DND-41 (cell line): ENCODE measurements at regions not wholly inside any gene's neighbourhood (a gene's known extent, or its start where the extent isn't known, plus 50 kb on each side); places are given as distances from the start of the nearest gene placed in this dataset.

Experiments
- ATAC-seq: fragments of 200-7000 bp; cut with Tn5 transposase; 3 replicates; pipeline ENCODE4 v1.9.1; 2021; ENCODE audit warnings: low read depth; ENCODE audit not compliant: insufficient read depth
- DNase-seq: peaks from one replicate; pipeline ENCODE4 v3.0.0-alpha.2; 2020
- H2AFZ ChIP-seq: 2 replicates; pipeline ENCODE4 v1.6.0; 2012; ENCODE audit warnings: low read depth, low read length
- H3K27ac ChIP-seq: 2 replicates; pipeline ENCODE4 v1.5.1; 2012; ENCODE audit warnings: low read length, inconsistent platforms
- H3K27me3 ChIP-seq: fragments of 200-600 bp; sonication (generic); 2 replicates; pipeline ENCODE4 v1.6.0; 2012; ENCODE audit warnings: low read length, mild to moderate bottlenecking, inconsistent platforms; ENCODE audit not compliant: insufficient read depth, poor library complexity
- H3K36me3 ChIP-seq: 2 replicates; pipeline ENCODE4 v1.5.1; 2012; ENCODE audit warnings: low read length, inconsistent platforms; ENCODE audit not compliant: insufficient read depth
- H3K4me1 ChIP-seq: 2 replicates; pipeline ENCODE4 v1.5.1; 2012; ENCODE audit warnings: mild to moderate bottlenecking, low read length; ENCODE audit not compliant: insufficient read depth
- H3K4me2 ChIP-seq: 2 replicates; pipeline ENCODE4 v1.6.0; 2012; ENCODE audit warnings: mild to moderate bottlenecking, moderate library complexity, low read length, inconsistent platforms; ENCODE audit not compliant: insufficient read depth
- H3K4me3 ChIP-seq, 2 experiments: fragments of 200-600 bp in 1 of 2; shearing (Covaris generic) in 1 of 2; 2 replicates each; pipeline ENCODE4 v1.5.1; 2012 to 2016; ENCODE audit warnings: inconsistent platforms in 2 of 2, low read length in 2 of 2, mild to moderate bottlenecking in 2 of 2, low read depth in 1 of 2, moderate library complexity in 1 of 2
- H3K79me2 ChIP-seq: 2 replicates; pipeline ENCODE4 v1.6.0; 2012; ENCODE audit warnings: low read length, inconsistent platforms; ENCODE audit not compliant: insufficient read depth
- H3K9ac ChIP-seq: 2 replicates; pipeline ENCODE4 v1.6.0; 2012; ENCODE audit warnings: low read depth, mild to moderate bottlenecking, inconsistent platforms, low read length, moderate library complexity
- H3K9me3 ChIP-seq: 2 replicates; pipeline ENCODE4 v1.5.1; 2012; ENCODE audit warnings: low read length, moderate library complexity, mild to moderate bottlenecking, inconsistent platforms; ENCODE audit not compliant: insufficient read depth, severe bottlenecking
- H4K20me1 ChIP-seq: 2 replicates; pipeline ENCODE4 v1.6.0; 2012; ENCODE audit warnings: low read length; ENCODE audit not compliant: insufficient read depth
- CTCF ChIP-seq: IDR thresholded peaks from 2 replicates; pipeline ENCODE4 v1.5.1; 2012; ENCODE audit warnings: borderline replicate concordance, low read length, moderate library complexity, mild to moderate bottlenecking; ENCODE audit not compliant: poor library complexity, severe bottlenecking; ENCODE audit errors: extremely low read depth
- EZH2 ChIP-seq: IDR thresholded peaks from 3 replicates; pipeline ENCODE4 v1.6.1; 2012; ENCODE audit warnings: borderline replicate concordance, low read depth, mild to moderate bottlenecking, moderate library complexity, low read length, inconsistent platforms; ENCODE audit not compliant: severe bottlenecking

GRCh38 chr6:98044151-98044561, 761.1 kb upstream of the MMS22L start:
- Histone ChIP-seq H3K27me3 (no peaks in the 10 kb centered on the region), H3K79me2 (no peaks in the 10 kb centered on the region), H2AFZ (no peak overlapping the region), H3K9ac (no peak overlapping the region), H3K4me3 (no peak overlapping the region), H3K4me2 (no peak overlapping the region), H3K9me3 (no peaks in the 10 kb centered on the region), H4K20me1 (no peaks in the 10 kb centered on the region), H3K4me1 (no peaks in the 10 kb centered on the region), H3K36me3 (no peaks in the 10 kb centered on the region), H3K27ac (no peak overlapping the region)
- ATAC-seq, result no peak
- DNase-seq, result no peak
- no peak for TF ChIP-seq EZH2
- no peak for TF ChIP-seq CTCF

DNA sequence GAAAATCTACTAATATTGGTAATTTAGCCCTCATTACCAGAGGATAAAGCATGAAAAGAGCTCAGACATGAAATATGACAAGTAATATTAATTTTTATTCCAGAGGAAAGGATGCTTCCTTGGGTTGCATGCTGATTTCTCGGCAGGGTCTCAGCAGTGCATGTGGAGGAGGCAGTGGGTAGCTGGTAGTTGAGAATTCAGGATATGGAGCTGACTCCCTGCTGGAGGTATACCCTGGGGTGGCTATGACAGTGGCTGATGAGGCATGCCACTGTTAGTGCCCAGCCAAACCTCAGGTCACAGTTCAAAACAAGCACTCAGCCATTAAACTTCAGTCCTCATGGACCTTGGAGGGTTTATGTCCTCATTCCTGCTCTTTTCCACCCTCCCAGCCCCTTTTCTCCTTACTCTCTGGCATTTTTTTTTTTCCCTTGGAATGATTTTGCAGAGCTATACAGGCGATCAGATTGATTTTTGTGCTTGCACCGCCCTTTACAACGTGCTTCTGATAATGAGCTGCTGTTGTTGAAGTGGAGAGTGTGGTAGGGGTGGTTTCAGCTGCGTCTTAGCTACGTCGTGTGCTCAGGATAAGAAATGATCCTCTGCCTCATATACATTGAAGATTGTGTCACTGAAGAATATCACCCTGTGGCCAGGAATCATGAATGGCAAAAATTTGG, 761.9 kb upstream of the MMS22L start:
- H4K20me1 ChIP-seq, result no peaks in the 10 kb centered on the region
- H3K36me3 ChIP-seq, result no peaks in the 10 kb centered on the region
- ATAC-seq, result no peak
- no peak for DNase-seq
- no peaks in the 10 kb centered on the region for H3K27me3 ChIP-seq
- no peak overlapping the region for H3K9ac ChIP-seq
- H2AFZ ChIP-seq, result no peak overlapping the region
- no peaks in the 10 kb centered on the region for H3K79me2 ChIP-seq
- H3K4me1 ChIP-seq, result no peaks in the 10 kb centered on the region
- H3K27ac ChIP-seq, result no peak overlapping the region
- no peaks in the 10 kb centered on the region for H3K9me3 ChIP-seq
- H3K4me2 ChIP-seq, result no peak overlapping the region
- TF ChIP-seq EZH2 (no peak), CTCF (no peak)
- H3K4me3 ChIP-seq, result no peak overlapping the region

GRCh38 chr6:98047164-98047563, 764.1 kb upstream of the MMS22L start:
- Histone ChIP-seq H3K27me3 (no peaks in the 10 kb centered on the region), H3K4me1 (no peaks in the 10 kb centered on the region), H3K9me3 (no peaks in the 10 kb centered on the region), H3K27ac (no peak overlapping the region), H3K4me2 (no peak overlapping the region), H3K4me3 (no peak overlapping the region), H3K9ac (no peak overlapping the region), H3K79me2 (no peaks in the 10 kb centered on the region), H2AFZ (no peak overlapping the region), H3K36me3 (no peaks in the 10 kb centered on the region), H4K20me1 (no peaks in the 10 kb centered on the region)
- ATAC-seq, result no peak
- no peak for DNase-seq
- TF ChIP-seq CTCF (no peak), EZH2 (no peak)

DNA sequence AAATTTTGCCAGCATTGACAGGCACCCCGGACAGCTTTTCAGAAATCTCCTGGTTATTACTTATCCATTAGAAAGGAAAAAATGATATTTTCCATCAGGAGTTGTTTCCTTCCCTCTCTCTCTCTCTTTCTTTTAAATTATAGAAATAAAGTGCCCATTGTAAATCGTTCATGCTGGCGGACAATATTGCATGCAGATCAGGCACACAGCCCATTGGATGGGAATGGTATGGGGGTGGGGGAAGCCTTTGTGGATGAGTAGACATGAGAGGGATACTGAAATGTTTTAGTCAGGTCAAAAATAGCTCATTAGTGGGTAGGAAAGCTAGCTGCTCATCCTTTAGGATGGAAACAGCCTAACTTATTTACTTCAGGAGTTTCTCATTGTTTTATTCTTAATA, 764.9 kb upstream of the MMS22L start:
- Histone ChIP-seq H3K79me2 (no peaks in the 10 kb centered on the region), H3K4me1 (no peaks in the 10 kb centered on the region), H3K9me3 (no peaks in the 10 kb centered on the region), H3K36me3 (no peaks in the 10 kb centered on the region), H4K20me1 (no peaks in the 10 kb centered on the region), H3K4me3 (no peak overlapping the region), H3K27me3 (no peaks in the 10 kb centered on the region), H2AFZ (no peak overlapping the region), H3K27ac (no peak overlapping the region), H3K9ac (no peak overlapping the region), H3K4me2 (no peak overlapping the region)
- no peak for TF ChIP-seq CTCF
- no peak for TF ChIP-seq EZH2
- ATAC-seq (no peak), DNase-seq (no peak)
